HEK293 (cell line): ENCODE measurements at regions not wholly inside any gene's neighbourhood (a gene's known extent, or its start where the extent isn't known, plus 50 kb on each side); places are given as distances from the start of the nearest gene placed in this dataset.

Experiments used
- CTCF ChIP-seq: fragments of 450-650 bp; formaldehyde crosslinking; IDR thresholded peaks from 2 replicates; pipeline ENCODE4 v1.5.1; 2016; ENCODE audit warnings: missing biosample characterization, missing genetic modification characterization
- MEIS1 ChIP-seq: sonication (generic); formaldehyde crosslinking; IDR thresholded peaks from 2 replicates; pipeline ENCODE4 v1.8.1; 2022; ENCODE audit warnings: missing genetic modification reagents, mild to moderate bottlenecking, borderline replicate concordance
- PRDM10 ChIP-seq: fragments of 450-650 bp; formaldehyde crosslinking; IDR thresholded peaks from 2 replicates; pipeline ENCODE4 v1.5.1; 2016; ENCODE audit warnings: missing biosample characterization, missing genetic modification characterization
- ZBTB1 ChIP-seq: fragments of 450-650 bp; formaldehyde crosslinking; IDR thresholded peaks from 2 replicates; pipeline ENCODE4 v1.5.1; 2016; ENCODE audit warnings: missing biosample characterization, missing genetic modification characterization
- ZBTB44 ChIP-seq: fragments of 450-650 bp; IDR thresholded peaks from 2 replicates; pipeline ENCODE4 v1.5.1; 2018; ENCODE audit warnings: missing biosample characterization, mild to moderate bottlenecking, missing genetic modification characterization
- ZNF16 ChIP-seq: fragments of 450-650 bp; formaldehyde crosslinking; IDR thresholded peaks from 2 replicates; pipeline ENCODE4 v1.5.1; 2016; ENCODE audit warnings: low read depth, missing biosample characterization, missing genetic modification characterization
- ZNF280C ChIP-seq: fragments of 450-650 bp; formaldehyde crosslinking; IDR thresholded peaks from 2 replicates; pipeline ENCODE4 v1.5.1; 2016; ENCODE audit warnings: missing biosample characterization, missing genetic modification characterization
- ZNF423 ChIP-seq: fragments of 450-650 bp; formaldehyde crosslinking; IDR thresholded peaks from 2 replicates; pipeline ENCODE4 v1.5.1; 2016; ENCODE audit warnings: missing biosample characterization, missing genetic modification characterization
- ZNF629 ChIP-seq: fragments of 450-650 bp; formaldehyde crosslinking; IDR thresholded peaks from 2 replicates; pipeline ENCODE4 v1.5.1; 2017; ENCODE audit warnings: missing biosample characterization, missing genetic modification characterization
- ZNF791 ChIP-seq: fragments of 450-650 bp; formaldehyde crosslinking; IDR thresholded peaks from 2 replicates; pipeline ENCODE4 v1.5.1; 2016; ENCODE audit warnings: missing biosample characterization, missing genetic modification characterization
- ZSCAN16 ChIP-seq: fragments of 450-650 bp; formaldehyde crosslinking; IDR thresholded peaks from 2 replicates; pipeline ENCODE4 v1.5.1; 2016; ENCODE audit warnings: missing biosample characterization, missing genetic modification characterization
- TF ChIP-seq, protein P1 (sequence below): fragments of 450-650 bp; formaldehyde crosslinking; IDR thresholded peaks from 2 replicates; pipeline ENCODE4 v1.5.1; 2016; ENCODE audit warnings: missing biosample characterization, missing genetic modification characterization, low read depth
- TF ChIP-seq, protein P2 (sequence below): fragments of 450-650 bp; formaldehyde crosslinking; IDR thresholded peaks from 2 replicates; pipeline ENCODE4 v1.5.1; 2016; ENCODE audit warnings: missing biosample characterization, missing genetic modification characterization, low read depth
- TF ChIP-seq, protein P3 (sequence below): sonication (generic); formaldehyde crosslinking; IDR thresholded peaks from 2 replicates; pipeline ENCODE4 v1.8.1; 2022; ENCODE audit warnings: mild to moderate bottlenecking, moderate library complexity, missing genetic modification reagents

DNA sequence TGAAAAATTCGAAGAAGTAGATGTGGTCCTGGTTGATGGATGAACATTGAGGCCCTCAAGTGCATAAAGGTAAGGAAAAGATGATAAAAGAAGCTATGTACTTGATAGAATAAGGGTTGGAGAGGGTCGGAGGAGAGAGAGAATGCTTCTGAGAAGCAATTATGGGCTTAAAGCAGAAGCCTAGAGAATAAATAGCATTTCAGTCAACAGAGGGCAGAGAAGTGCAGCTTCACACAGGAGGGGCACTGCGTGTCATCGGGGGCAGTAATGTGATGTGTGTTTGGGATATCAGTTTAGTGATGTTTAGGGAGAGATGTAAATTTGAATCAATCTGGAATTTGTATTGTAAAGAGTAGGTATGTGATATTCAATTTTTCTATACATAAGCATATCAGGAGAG is 334.5 kb downstream of the PIK3C3 start:
- TF ChIP-seq ZNF16 (no peak), ZNF629 (tag by site-specific recombination) (no peak), ZNF791 (tag by site-specific recombination) (no peak), ZBTB44 (tag by site-specific recombination) (no peak), ZNF280C (no peak), PRDM10 (tag by site-specific recombination) (no peak), CTCF (tag by site-specific recombination) (no peak), MEIS1 (CRISPR knock-in tag) (no peak), ZNF423 (tag by site-specific recombination) (no peak), ZSCAN16 (tag by site-specific recombination) (no peak), ZBTB1 (tag by site-specific recombination) (no peak)
- TF ChIP-seq, protein P1, sequence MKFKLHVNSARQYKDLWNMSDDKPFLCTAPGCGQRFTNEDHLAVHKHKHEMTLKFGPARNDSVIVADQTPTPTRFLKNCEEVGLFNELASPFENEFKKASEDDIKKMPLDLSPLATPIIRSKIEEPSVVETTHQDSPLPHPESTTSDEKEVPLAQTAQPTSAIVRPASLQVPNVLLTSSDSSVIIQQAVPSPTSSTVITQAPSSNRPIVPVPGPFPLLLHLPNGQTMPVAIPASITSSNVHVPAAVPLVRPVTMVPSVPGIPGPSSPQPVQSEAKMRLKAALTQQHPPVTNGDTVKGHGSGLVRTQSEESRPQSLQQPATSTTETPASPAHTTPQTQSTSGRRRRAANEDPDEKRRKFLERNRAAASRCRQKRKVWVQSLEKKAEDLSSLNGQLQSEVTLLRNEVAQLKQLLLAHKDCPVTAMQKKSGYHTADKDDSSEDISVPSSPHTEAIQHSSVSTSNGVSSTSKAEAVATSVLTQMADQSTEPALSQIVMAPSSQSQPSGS: no peak
- TF ChIP-seq, protein P2, sequence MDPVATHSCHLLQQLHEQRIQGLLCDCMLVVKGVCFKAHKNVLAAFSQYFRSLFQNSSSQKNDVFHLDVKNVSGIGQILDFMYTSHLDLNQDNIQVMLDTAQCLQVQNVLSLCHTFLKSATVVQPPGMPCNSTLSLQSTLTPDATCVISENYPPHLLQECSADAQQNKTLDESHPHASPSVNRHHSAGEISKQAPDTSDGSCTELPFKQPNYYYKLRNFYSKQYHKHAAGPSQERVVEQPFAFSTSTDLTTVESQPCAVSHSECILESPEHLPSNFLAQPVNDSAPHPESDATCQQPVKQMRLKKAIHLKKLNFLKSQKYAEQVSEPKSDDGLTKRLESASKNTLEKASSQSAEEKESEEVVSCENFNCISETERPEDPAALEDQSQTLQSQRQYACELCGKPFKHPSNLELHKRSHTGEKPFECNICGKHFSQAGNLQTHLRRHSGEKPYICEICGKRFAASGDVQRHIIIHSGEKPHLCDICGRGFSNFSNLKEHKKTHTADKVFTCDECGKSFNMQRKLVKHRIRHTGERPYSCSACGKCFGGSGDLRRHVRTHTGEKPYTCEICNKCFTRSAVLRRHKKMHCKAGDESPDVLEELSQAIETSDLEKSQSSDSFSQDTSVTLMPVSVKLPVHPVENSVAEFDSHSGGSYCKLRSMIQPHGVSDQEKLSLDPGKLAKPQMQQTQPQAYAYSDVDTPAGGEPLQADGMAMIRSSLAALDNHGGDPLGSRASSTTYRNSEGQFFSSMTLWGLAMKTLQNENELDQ (tag by site-specific recombination): no peak
- TF ChIP-seq, protein P3, sequence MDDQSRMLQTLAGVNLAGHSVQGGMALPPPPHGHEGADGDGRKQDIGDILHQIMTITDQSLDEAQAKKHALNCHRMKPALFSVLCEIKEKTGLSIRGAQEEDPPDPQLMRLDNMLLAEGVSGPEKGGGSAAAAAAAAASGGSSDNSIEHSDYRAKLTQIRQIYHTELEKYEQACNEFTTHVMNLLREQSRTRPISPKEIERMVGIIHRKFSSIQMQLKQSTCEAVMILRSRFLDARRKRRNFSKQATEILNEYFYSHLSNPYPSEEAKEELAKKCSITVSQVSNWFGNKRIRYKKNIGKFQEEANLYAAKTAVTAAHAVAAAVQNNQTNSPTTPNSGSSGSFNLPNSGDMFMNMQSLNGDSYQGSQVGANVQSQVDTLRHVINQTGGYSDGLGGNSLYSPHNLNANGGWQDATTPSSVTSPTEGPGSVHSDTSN: no peak
